ENCODE measurements at regions not wholly inside any gene's neighbourhood (a gene's known extent, or its start where the extent isn't known, plus 50 kb on each side); places are given as distances from the start of the nearest gene placed in this dataset.

DNA sequence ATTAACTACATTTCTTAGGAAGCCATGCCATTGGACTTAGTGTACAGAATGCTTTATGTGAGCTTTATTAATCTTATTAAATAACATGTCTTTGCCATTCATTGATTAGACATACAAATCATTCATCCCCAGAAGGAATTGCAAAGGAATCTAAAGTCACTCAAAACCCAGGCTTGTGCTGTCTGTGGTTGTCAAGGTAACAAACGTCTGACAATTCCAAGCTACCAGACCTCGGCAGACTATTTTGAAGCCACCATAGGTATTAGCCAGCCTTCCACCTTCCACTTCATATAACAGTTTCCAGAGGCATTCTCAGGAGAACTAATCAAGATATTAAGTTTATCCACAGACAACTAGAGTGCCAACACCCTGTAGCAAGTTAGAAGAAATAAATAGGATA lies 135.2 kb upstream of the TUSC1 start:
- TF ChIP-seq GABPA (IDR thresholded peaks at IDR 0.05; ENCODE audit: low read depth) (no peak), NFIC (IDR thresholded peaks at IDR 0.05; ENCODE audit: borderline replicate concordance) (no peak), PBX3 (IDR thresholded peaks at IDR 0.05) (no peak), RCOR1 (IDR thresholded peaks at IDR 0.05; ENCODE audit: low read length) (no peak), CHD2 (IDR thresholded peaks at IDR 0.05; ENCODE audit: low read length, partially characterized antibody) (no peak), MXI1 (IDR thresholded peaks at IDR 0.05; ENCODE audit: low read depth, low read length) (no peak), EP300 (IDR thresholded peaks at IDR 0.05; ENCODE audit: borderline replicate concordance in 1 of 2, low read depth in 1 of 2, low read length in 1 of 2) (no peak), YY1 (IDR thresholded peaks at IDR 0.05; ENCODE audit: low read depth) (no peak), POLR2AphosphoS5 (IDR thresholded peaks at IDR 0.05; ENCODE audit: low read depth, low read length) (no peak), FOXJ3 (CRISPR knock-in tag; IDR thresholded peaks at IDR 0.05) (no peak), EZH2phosphoT487 (IDR thresholded peaks at IDR 0.05; ENCODE audit: borderline replicate concordance, low read depth) (no peak), SMC3 (IDR thresholded peaks at IDR 0.05; ENCODE audit: low read depth, low read length) (no peak), TCF12 (IDR thresholded peaks at IDR 0.05) (no peak), TAF1 (IDR thresholded peaks at IDR 0.05; ENCODE audit: borderline replicate concordance, low read depth, low read length) (no peak), REST (IDR thresholded peaks at IDR 0.05; ENCODE audit: low read depth, low read length) (no peak), CTCF (IDR thresholded peaks at IDR 0.05) (no peak)
- TF ChIP-seq, protein P1, sequence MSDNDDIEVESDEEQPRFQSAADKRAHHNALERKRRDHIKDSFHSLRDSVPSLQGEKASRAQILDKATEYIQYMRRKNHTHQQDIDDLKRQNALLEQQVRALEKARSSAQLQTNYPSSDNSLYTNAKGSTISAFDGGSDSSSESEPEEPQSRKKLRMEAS (IDR thresholded peaks at IDR 0.05; ENCODE audit: low read depth): no peak
- POLR2A ChIA-PET: no interaction called here
- H3K4me2 ChIP-seq: no peak overlapping the region
- H3K27me3 ChIP-seq (ENCODE audit: insufficient read depth): no peaks in the 10 kb centered on the region
- no peak overlapping the region for H3K27ac ChIP-seq (ENCODE audit: low read depth in 2 of 2, low read length in 1 of 2)
- H3K36me3 ChIP-seq (replicated peaks in 1 of 2; ENCODE audit: control insufficient read depth in 1 of 2, insufficient read depth in 2 of 2, low read length in 1 of 2): no peaks in the 10 kb centered on the region
- no peaks in the 10 kb centered on the region for H3K4me1 ChIP-seq (ENCODE audit: control insufficient read depth in 1 of 2, insufficient read depth in 2 of 2, low read depth in 1 of 2, low read length in 1 of 2)
- H3K9me2 ChIP-seq: no peaks in the 10 kb centered on the region
- no peaks in the 10 kb centered on the region for H3F3A ChIP-seq (replicated peaks; ENCODE audit: insufficient read depth)
- H3K9me3 ChIP-seq: no peaks in the 10 kb centered on the region
- no peaks in the 10 kb centered on the region for H3K79me2 ChIP-seq (ENCODE audit: insufficient read depth)
- H2AFZ ChIP-seq (ENCODE audit: low read depth): no peak overlapping the region
- no peaks in the 10 kb centered on the region for H4K20me1 ChIP-seq (ENCODE audit: insufficient read depth)
- H3K4me3 ChIP-seq (ENCODE audit: low read depth in 2 of 2, low read length in 1 of 2): no peak overlapping the region
- CTCF ChIA-PET: no interaction called here
- WGBS (ENCODE audit: low lambda C conversion rate): 17% methylated on average over 2 of the region's 2 CpGs
- H3K9ac ChIP-seq: no peak overlapping the region
- no peak for DNase-seq

Measured in SK-N-SH (cell line).